SKM-1 (cell line): ENCODE measurements at regions not wholly inside any gene's neighbourhood (a gene's known extent, or its start where the extent isn't known, plus 50 kb on each side); places are given as distances from the start of the nearest gene placed in this dataset.

Experiments
- DNase-seq: peaks from one replicate; lab custom pipeline; 2025; ENCODE audit not compliant: unreplicated experiment; lab: John Stamatoyannopoulos, UW

DNA sequence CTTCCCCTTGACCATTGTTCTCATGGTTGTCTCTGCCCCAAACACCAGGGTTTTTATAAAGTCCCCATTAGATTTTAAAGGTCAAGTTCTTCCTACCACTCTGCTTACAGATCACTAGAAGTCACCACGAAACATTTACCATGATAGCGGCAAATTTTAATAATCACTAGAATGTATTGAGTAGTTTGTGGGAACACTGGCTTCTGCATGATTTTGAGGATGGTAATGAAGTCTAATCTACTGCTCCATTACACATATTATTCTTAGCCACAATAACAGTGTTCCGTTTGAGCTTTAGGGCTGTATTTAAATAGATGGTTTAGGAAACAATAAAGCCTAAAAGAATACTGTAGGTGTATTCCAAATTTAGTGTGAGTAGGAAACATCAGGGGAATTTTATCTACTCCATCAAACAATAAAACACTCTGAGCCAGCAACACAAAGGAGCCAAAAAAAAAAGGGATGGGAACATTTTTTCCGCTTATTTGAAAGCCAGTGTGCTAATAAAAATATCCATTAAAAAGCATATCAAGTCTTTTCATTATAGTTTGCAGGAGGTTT lies 49.7 kb downstream of the KLF12 start:
- no peak for DNase-seq

DNA sequence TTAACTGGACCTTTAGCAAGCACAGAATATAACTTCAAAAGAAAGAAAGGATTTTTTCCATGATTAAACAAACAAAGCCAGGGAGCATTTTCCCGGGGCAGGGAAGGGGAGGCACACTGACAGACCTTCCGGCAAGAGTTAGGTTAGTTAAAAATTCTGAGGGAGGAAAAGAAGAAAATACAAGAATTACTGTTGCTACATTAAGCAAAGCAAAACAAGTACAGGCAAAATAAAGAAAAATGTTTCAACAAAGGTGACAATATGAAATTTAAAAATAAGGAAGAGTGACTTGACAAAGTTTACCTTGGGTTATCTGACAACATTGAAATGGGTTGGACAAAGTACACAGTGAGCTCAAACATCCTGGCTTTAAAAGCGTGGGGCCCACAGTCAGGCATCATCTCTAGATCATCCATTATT lies 51.5 kb downstream of the KLF12 start:
- no peak for DNase-seq

DNA sequence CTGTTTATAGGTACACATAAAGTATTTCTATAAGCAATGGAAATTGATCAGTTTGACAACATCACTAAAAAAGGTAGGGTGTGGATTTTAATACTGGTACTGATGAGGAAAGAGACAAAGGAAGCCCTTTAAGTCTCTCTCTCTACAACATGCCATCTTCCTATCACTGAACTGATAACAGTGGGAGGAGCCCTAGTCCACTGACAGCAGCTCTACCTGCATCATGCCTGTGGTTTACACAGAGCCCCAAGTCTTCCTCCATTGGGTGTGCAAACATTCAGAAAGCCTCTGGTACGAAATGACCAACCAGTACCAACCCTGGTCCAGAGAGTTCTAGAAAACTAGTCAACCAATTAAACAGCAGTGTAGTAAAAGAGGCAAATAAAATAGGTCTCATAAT lies 53.4 kb downstream of the KLF12 start:
- DNase-seq = no peak

DNA sequence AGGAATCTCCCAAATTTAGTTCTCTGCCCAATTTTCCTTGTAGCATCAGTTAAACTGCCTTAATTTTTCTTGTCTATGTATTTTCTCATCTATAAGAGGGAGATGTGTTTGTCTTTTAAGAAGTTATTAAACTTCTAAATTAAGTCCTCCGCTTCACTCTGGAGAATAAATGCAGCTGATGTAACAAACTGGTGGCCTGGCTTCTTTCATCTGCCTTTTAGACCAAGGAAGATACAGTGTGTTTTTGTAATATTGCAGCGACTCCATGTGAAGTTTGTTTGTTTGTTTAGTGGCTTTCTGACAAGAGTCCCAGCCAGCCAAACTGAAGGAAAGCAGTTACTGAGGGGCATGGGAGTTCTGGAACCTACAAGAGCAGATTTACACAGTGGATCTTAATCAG lies 56.4 kb downstream of the KLF12 start:
- DNase-seq = no peak

DNA sequence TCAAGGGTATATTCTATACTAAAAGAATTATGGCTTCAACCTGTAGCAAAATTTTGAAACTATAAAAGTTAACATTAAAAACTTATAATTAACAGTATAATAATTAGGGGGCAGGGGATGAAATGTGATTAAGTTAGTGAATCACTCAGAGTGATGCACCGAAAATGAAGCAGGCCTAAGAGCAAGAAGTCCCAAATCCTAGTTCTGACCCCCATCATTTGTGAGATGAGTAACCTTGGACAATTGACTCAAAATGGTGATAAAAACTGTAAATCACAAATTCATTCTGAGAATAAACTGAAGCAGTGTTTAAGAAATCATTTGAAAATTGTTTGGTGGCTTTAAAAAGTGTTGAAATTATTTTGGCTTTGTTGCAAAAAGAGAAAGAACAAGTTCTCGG lies 56.8 kb downstream of the KLF12 start:
- DNase-seq = no peak

DNA sequence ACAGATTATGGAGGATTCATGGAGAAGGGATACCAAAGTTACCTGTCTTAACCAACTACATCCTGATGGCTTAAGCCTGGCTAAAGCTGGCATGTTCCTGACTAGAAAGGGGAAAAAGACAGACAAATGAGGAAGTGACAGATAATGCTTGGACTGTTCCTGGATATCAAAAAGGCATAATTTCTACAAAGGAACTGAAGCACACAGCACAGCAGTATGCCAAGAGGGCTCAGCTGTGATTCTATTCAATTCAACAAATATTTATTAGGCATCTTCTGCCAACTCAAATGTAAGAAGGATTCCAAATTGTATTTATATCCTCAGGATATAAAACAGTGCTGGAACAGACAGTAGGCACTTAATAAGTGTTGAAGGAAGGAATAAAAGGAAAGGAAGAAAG lies 59.5 kb downstream of the KLF12 start:
- DNase-seq = no peak

DNA sequence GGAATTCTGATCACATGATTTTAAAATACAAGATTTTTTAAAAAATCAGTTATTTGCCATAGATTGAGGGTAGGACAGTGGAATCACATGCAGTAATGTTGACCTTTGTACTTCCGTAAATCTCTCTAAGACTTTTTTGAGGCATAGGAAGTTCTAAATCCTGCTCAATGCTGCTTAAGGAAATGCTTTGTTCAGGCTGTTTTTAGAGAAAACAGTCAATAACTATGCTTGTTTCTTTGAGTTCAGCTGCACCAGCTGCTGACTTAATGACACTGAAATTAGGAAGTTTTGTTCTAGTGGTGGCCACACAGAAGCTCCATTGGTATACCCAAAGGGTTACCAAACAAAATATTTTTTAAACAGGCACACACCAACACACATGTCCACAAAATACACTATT lies 60.9 kb downstream of the KLF12 start:
- DNase-seq = no peak

DNA sequence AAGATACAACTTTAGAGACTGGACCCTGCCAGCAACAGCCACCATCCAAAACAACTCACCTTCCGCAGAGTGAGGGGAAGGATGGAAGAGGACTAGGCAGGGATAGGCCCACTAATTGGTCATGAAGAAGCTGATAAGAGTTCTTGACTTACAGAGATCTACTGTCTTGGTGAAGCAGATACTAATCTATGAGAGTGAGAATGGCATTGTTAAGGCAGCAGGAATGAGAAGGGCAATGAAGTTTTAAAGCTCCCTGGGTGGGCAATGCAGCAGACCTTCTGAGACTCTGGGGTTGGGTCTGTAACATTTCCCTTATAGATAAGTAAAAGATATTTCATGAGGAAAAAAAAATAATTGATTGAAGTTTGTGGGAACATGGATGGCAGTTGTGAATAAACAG lies 63.7 kb downstream of the KLF12 start:
- no peak for DNase-seq

DNA sequence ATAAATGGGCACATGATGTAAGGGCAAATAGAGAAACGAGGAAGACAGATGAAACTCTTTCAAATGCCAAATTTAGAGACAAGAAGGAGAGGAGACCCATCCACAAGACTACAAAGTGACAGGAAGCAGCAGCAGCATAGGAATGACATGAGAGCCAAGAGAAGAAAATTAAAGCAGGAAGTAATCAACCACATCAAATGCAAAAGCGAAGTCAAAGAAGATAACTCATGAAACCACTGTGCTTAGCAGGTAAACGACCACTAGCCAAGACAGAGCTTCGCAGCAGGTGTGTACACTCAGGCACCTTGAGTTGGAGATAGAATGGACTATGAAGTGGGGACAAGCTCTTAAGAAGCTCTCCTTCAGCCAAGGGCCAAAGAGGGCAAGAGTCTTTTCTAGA lies 64.1 kb downstream of the KLF12 start:
- no peak for DNase-seq

DNA sequence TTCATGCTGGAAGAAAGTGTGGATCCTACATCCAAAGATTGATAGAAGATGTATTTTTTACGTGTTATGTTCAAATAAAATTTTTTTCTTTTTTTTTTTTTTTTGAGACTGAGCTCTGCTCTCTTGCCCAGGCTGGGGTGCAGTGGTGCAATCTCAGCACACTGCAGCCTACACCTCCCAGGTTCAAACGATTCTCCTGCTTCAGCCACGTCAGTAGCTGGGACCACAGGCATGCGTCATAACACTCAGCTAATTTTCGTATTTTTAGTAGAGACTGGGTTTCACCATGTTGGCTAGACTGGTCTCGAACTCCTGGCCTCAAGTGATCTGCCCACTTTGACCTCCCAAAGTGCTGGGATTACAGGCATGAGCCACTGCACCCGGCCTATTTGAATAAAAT lies 65.7 kb downstream of the KLF12 start:
- DNase-seq = no peak

DNA sequence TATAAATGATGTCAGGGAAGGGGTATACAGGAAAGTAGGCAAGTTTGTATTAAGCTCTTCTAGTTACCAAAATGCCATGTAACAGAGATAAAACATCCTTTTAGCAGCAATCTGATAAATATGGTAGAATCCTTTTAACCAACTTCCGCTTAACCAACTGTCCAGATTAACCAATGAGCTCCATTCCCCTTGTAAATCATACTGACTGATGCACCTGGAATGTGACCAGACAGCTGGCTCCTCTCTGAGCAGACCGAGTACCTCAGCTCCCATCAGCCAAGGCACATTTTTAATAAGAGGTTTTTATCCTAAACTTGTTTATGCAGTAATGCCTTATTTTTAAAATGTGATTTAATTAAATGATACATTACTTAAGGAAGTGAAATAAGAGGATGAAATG lies 66.4 kb downstream of the KLF12 start:
- no peak for DNase-seq

DNA sequence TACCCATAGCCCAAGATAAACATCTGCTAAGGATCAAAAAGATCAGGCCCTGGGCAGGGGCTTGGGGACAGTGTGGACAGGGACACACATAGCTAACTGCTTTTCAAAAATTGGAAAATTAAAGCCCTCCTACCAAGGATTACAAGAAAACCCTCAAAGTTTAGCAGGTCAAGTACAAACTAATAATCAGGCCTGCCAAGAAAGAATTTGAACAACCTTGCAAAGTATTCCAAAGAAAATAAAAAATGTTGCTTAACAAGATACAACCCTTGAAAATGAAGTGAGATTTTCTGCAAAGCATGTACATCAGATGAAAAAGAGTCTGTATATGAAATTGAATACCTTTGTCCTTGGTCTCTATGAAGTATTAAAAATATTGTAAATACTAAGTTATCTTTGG lies 67.3 kb downstream of the KLF12 start:
- DNase-seq = no peak

DNA sequence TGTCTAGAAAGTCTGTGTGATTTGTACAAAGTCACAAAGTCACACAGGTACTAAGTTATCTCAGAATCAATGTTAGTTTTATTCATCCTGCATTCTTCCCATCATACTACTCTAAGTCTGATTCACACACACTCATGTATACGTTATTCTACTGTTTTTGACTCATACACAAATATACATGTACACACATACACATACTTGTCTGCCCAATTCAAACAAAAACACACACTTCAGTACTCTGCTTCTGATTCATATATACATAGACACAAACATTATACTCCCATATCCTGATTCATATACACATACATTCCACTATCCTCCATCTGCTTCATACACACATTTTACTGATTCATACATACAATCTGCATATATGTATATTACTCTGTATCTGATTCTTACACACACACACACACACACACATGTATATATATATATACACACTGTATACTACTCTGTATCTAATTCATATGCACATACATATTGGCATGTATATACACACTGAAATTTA lies 69.3 kb downstream of the KLF12 start:
- DNase-seq = no peak

DNA sequence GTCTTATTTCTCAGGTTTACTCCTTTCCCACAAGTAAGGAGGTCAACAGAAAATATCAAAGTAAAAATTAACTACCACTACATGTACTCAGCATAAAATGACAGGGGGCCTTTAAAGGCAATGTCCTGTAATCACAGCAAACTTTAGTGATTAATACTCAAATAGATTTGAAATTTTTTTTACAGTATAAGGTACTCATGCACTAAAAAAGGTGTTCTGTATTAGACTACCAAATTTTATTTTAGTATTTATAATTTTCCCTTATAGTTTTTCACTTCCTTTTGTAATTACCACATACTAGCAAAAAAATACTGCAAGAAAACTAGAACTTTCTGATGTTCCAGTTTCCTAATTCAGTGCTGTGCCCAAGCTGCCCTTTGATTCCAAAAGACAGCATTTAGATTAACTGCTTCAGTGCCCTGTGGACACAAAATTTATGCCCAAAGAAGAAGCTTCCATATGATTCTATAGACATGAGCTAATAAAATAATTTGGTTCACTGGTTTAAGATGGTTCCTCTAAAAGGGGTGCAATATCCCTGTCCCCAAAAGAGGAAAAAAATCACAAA lies 70.6 kb downstream of the KLF12 start:
- no peak for DNase-seq

DNA sequence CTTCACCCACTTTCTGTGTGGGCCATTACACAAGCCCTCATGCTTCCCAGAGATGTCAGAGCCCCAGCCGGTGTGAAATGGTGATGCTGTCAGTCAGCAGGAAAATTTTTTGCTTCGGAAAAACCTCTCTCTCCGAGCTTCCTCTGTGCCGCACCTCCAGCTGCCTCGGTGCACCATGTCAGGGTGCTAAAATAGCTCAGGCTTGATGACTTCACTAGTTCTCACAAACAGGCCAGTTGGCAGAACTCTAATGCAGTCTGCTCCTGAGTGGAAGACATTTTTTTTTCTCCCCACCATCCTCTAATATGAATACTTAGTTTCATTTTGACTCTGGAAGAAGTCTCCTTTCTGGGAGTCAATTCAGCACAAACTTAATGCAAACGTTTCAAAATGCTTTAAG lies 71.3 kb downstream of the KLF12 start:
- DNase-seq = no peak

DNA sequence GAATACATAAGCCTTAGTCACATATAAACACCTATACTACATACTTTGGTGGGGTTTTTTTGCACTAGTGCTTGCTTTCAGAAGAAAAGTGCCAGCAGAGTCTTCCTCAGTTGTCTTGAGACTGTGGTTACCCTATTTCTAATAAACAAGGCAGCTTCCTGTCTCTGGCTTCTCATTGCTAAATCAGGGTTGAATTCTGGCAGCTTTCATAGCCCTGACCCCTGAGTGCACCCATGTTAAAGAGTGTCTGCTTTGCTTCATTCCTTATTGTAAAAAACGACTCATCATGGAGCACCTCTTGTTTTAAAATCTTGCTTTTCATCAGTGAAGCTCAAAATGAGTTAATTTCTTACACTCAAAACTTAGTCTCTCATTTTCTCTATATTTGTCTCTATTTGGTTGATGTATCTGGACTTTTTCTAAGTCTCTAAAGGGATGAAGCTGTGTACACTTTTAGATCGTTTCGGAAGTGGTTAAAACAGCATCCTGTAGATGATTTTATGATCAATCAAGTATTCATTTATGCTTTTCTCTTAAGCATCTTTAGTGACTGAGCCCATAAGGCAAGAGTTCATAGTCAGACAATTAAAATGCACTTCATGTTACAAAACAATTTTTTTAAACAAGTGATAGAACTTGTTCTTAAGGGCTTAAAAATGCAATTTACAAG lies 72.1 kb downstream of the KLF12 start:
- DNase-seq = no peak

DNA sequence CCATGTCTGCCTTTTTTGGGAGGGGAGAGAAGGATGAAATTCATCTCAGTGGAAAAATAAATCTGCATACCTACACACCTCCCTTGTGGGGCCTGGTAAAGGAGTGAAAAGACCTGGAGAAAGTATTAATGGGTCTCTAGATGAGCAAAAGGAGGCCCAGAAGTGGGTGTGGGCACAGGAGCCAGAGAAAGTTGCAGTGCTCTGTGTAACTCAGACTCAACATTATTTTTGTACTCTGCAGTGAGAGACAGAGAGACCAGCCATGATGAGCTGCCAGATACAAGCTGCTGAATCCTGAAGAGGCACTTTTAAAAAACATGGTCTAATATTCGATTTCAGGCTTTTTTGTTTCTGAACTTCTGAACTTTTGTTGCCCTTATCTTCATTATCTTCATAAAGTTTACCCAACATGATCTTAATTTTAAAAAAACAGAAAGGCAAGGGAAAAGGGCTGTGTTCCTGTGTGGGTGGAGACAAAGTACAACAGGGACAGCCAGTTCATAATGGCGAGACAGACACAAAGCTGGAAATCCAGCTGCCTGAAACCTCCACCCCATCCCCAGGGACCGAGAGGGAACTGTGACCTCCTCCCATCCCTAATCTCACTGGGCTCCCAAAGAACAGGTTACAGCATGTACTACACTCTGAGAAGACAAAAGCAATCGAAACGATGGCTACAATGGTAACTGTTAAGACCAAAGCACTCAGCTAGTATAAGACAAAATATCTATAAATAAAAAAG lies 77.2 kb downstream of the KLF12 start:
- no peak for DNase-seq

DNA sequence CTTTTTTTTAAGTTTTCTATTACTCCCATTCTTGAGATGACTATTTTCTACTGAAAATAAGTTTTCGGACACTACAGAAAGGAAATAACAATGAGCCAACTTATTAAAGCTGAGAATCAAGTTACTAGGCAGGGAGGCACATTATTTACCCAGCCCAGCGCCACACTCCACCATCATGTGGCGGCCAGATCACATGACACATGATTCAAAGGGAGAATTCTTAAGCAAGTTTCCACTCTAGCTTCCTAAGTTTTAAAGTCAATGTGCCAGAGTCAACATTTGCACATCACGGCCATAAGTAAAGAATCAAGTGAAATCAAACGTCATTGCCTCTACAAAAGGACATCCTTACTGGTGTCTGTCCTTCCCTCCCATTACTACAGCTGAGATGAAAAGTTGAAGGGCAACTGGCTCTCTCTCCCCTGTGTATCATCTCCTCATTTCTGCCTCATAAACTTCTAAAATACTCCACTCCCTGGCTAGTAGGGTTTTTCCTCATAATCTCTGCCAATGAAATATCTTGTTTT lies 81.7 kb downstream of the KLF12 start:
- DNase-seq = no peak

DNA sequence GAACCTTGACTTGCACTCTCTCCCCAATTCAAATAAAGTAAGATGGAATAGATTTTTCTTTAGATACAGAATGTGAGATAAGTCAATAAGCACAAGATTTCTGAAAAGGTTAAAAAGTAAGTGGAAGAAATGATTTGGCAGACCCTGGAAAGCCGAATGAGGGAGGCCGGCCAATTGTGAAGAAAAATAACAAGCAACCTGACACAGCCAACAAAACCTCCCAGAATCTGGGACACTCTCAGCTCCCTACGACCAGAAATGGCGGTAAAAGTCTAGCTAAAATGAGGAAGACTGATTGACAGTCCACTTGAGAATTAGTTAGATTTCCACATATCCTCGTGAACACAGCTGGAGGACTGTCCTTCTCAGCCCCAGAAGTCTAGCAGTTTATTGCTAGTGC lies 85.4 kb downstream of the KLF12 start:
- DNase-seq = no peak

DNA sequence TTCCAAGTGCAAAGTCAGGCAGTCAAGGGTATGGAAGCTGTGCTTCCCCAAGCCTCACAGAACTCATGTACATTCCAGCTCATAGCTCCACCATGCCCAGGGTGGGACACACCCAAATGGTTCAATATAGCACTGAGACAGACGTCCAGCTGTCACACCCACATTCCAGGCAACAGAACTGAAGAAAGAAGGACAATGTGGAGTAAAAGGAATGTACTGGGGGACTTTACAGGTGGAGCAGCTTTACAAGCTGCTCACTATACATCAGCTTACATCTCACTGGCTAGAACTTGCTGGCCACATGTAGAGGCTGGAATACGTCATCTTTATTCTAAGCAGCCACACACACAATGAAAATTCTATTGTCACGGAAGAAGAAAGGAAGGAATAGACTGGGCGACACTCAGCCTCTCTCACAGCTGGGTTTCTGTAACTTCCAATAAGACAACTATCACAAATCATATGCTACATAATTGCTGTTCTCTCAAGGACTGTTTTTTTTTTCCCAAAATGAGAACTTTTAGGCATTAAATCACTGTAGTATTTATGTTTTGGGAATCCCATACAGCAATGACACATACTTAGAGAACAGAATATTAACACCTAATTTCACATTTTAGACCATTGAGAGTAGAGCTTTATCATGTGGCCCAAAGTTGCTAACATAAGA lies 86.1 kb downstream of the KLF12 start:
- no peak for DNase-seq

DNA sequence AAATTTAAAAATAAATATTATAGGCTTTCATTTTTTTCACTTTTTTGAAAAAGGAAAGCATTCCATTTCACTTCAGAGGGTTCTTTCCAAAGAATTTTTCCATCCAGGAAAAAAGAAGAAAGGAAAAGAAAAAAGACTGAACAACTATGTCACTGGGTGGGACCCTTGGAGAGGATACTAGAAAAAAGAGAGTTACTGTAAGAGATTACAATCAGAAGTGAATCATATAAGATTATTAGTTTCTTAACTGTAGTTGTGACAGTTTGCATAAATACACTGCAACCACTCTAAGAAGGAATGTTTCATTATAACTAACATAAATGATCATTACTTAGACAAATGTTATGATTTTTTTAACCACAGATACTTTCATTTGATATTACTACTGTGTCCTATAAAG lies 87.8 kb downstream of the KLF12 start:
- DNase-seq = no peak
